ENCODE measurements at regions not wholly inside any gene's neighbourhood (a gene's known extent, or its start where the extent isn't known, plus 50 kb on each side); places are given as distances from the start of the nearest gene placed in this dataset.

GRCh38 chr9:14985419-14985818, 75.2 kb upstream of the FREM1 start:
- TF ChIP-seq GATA2 (IDR thresholded peaks at IDR 0.05; ENCODE audit: low read depth, low read length) (no peak), GATA3 (IDR thresholded peaks at IDR 0.05; ENCODE audit: low read depth, low read length) (no peak)
